ENCODE measurements at regions not wholly inside any gene's neighbourhood (a gene's known extent, or its start where the extent isn't known, plus 50 kb on each side); places are given as distances from the start of the nearest gene placed in this dataset.
"Not testable (repeated sequence)": the region's sequence is repeated elsewhere in the genome, so short reads cannot be mapped to it uniquely, and the experiment has no call there.

DNA sequence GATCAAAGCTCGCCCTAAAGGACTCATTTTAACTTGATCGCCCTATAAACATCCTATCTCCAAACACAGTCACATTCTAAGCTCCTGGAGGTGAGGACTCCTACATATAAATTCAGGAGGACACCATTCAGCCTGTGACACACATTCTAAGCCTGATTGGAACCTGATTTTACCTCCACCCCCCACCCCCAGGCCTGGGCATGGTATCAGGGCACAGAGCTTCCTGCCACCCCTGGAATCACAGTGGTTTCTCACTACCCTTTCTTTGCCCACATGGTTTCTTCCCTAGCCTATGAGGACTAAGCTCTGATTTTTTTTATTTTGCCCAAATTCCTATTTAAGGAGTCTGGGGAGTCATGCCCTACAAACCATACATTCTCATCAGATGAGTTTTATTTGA, 428.1 kb upstream of the ID2 start:
- DNase-seq: no peak

DNA sequence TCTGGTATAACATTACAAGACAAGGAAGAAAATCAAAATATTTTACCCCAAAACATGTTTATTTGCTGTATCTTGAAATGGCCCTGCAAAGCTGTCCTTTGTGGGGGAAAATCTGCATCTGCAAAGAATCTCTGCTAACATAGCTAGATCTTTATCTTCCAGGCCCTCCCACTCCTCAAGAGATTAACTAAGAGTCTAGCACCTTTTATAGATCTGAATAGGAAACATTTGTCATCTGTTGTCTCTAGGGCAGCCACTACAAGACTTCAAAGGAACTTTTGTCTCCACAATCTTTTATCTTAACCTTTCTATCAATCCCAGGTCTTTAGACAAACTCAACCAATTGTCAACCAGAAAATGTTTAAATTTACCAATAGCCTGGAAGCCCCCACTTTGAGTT, 427.6 kb upstream of the ID2 start:
- DNase-seq: not testable (repeated sequence)

DNA sequence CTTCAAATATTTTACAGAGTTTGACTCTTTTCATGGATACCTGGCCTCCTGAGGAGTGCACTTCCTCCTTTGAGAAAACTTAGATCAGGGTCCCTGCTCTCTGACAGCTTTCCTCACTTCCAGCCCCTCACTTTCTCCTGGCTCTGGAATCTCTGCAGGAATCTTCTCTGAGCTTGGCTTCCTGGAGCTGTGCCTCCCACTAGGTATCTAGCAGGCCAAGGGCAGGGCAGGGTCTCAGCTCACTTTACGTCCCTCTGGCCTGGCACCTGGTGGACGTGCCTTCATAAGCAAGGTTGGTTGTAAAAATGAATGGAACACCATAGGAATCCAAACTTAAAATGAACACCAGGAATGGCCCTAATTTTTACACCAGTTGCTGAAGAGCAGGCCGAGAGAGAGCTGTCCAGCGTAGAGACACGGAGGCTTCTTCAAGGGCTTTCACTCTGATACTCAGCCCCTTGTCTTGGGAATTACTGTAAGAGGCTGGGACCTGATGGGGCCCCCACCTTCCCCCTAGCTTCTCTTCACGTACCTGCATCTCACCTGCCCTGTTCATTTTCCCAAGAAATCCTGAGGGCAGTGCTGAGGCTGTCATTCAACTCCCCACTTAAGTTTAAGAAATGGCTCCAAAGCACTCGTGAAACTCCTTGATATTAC, 426.9 kb upstream of the ID2 start:
- DNase-seq: no peak

DNA sequence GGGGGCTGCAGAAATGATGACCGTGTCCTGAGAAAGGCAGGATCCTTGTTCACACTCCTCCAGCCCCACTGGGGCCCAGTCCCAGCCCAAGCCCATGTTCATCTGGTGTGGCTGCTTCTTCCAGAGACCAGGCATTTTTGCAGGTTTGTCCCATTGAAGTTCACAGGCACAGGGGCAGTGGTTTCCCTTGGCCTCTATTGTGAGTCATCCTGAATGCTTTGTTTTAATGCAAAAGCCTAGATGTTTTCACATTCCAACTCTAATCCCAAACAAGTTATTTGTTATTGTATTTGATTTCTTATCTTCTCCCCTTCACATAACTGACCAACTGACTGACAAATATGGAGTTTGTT, 426.4 kb upstream of the ID2 start:
- no peak for DNase-seq

DNA sequence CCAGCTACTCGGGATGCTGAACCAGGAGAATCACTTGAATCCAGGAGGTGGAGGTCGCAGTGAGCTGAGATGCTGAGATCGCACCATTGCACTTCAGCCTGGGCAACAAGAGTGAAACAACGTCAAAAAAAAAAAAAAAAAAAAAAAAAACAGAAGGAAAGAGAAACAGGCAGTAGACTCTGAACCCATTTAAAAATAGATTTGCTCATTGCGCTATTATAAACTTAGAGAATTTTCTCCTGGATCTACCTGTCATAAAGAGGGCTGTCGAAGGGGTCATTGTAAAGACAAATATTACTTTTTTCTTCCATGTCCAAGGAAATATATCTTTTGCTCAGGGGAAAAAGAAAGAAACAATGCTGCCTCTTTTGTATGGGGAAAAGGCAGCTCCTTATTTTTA, 425.0 kb upstream of the ID2 start:
- DNase-seq: no peak

DNA sequence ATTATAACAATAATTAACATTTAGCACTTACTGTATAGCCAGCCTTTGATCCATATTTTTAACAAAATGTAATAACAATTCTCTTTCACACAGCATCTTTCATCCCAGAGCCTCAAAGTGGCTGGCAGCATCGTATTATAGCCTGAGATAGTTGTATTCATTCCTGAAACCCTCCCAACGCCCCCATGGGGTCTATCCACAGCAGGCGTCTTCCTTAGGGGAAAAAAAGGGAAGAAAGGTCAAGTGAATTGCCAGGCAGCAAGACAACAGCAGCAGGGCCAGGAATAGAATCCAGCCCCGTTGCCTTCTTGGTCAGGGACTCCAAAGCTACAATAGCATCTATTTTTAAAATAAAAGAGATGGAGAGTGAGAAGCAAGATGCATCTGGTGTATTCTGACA, 424.4 kb upstream of the ID2 start:
- DNase-seq: no peak

DNA sequence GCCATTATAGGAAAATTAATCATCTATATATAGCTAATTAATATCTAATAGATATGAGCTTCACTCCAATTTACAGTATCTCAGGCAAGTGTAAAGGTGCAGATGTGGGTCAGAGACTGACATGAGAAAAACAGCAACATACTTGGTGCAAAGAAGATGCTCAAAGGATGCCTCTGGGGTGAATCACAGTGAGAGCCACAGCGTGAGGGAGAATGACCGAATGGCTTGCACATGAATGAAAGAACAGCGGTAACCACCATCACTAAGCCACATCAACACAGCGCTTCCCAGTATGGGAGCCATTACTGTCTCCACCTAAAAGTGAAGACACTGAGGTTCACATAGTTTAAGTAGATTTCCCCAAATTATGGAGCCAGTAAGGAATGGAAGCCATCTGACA, 423.4 kb upstream of the ID2 start:
- DNase-seq: no peak

DNA sequence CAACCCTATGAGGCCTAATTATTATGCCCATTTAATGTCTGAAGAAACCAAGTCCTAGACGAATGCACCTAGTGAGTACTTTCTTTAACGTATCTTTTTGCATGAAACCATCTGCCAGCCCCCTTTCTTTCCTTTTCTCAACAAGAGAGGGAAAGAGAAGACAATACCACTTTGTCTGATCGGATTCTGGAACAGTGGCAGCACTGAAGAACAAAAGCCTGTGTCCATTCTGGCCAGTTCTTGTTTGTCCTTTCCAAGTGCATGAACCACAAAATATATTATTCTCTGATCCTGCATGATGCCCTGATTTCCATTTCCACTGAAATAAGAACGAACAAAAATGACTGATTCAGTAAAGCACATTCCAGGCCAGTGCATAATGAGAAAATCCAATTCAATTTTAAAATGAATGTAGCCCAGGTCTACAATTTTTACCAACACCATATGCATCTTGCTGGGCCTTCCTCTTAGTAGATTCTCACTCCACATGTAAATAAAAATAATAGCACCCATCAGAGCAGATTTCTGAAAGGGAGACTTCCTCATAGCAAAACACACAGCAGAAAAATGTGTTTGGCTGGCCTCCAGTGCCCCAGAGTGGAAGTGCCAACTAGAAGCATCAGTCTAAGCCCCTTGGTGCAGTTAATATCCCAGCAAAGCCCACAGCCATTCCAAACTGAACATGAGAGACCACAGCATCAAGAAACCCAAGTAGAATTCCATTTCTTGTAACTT, 422.6 kb upstream of the ID2 start:
- DNase-seq: no peak

DNA sequence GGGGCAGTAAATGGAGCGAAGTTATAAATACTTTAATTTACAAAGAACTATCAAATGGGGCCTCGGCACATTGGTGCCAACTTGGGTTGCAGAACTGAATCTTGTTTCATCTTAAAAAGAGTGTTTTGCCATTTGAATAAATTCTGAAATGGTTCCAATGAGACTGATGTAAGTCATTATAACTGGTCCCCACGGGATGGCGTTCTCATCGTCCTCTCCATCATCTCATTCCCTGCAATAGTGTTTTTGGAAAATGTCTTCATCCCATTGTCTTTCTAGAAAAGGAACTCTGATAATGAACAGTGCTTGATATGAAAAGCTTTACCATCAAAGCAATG, 422.0 kb upstream of the ID2 start:
- no peak for DNase-seq

DNA sequence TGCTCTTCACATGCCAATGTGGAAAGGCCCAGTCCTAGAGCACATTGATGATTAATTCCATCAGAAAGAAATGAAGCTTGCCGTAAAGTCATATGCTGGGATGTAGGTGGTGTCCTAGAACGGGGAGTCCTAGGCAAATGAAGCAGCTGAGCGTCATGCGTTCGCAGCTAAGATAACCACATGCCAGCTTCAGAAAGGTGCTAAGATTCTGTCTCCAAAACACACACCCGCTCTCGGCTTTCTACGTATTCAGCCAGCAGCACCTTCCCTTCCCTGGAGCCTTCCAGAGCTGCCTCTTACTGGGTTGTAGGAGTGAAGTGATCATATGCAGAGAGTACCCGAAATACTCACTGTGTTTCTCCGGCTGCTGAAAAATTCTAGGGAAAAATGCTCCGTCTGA, 421.6 kb upstream of the ID2 start:
- DNase-seq: no peak

DNA sequence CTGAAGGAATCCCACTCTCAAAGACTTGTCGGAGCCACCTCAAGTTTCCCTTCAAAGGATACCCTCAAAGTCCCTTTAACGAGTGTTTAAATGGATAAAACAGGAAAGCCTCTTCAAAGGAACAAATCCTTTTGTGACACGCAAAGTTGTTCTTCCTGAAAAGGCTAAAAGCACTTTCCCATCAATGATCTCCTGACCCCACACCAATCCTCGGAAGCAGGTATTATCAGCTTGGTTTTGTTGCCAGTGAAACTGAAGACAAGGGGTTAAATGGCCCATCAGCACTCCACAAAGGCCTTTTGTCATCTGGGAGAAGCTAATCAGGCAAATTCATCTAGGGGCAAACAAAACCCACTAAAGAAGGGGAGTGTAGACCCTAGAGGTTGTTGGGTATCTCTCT, 418.0 kb upstream of the ID2 start:
- no peak for DNase-seq

DNA sequence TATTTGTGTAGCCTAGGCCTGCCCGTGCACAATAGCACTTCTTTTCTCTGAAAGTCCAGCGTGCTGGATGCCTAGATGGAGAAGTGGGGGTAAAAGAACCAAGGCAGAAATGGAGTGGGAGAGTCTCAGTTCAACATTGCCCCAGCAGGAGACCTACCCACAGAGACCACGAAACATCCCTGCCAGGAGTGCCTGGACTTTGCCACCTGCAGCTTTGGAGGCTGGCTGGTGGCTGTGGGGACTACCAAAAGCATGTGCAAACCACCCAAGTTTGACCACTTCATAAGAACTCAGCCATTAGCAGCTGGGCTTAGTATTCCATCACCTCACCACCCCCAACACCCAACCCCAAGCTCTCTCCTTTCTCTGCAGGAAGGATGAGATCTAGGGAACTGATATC, 416.9 kb upstream of the ID2 start:
- DNase-seq: no peak

DNA sequence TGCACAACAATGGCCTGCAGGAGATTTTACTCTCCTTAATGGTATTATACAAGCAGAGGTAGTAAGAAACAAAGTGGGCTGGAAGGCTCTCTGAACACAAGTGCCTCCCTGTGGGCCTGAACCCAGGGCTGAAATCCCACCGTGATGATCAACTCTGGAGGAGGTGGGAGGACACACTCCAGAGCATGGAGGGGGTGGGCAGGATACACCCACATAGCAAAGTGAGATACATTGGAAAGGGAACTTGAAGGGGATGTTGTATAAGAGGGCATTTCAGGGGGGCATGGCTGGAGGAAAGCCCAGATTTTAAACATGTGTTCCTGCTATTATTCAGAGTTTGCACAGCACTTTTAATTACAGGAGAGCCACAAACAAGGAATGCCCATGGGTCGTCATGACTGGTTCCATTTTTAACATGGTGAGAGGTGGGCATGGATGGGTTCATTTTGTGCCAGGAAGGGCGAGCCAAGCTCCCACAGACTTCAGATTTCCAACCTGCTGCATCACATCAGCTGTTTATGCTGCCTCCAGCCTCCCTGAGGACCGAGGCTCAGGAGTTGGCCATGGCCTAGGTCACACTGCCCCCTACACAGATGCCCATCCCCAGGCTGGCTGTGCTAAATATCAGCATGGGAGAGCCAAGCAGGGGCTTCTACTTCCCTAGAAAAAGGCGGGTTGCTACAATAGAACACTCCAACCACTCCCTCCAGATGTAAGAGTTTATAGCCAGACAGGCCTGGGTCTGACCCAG, 416.2 kb upstream of the ID2 start:
- no peak for DNase-seq

DNA sequence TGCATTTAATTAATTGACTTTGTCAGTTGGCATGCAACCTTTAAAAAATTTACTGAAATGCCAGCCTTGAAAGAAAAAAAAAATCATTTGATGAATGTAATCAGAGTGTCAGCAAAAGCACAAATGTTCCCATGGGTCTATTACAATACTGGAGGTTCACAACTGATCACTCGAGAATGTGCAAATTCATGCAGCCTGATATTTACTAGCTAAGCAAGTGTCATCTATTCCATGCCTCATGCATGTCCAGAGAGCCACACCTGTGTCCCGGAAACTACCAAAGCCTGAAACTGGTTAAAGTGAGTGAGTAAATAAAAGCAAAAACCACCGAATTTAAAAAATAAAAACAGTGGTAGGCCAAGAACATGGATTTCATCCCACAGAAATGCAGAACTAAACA, 415.3 kb upstream of the ID2 start:
- DNase-seq: no peak

DNA sequence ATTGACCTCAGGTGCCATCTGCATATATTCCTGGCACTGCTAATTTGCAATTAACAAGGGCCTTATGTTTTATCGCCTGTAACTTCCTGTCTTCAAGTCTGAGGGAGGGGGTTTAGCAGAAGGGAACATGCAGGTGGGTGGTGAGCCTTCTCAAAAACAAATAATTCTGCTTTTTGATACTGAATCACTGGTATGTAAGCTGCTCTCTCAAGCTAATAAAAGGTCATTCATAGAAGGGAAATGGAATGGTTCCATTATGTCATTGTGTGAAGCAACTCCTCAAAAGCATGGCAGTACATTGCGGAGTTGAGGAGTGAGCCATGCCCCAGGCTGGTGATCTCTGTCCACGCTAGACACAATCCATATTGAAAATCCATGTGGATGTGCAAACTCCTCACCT, 414.8 kb upstream of the ID2 start:
- DNase-seq: no peak

DNA sequence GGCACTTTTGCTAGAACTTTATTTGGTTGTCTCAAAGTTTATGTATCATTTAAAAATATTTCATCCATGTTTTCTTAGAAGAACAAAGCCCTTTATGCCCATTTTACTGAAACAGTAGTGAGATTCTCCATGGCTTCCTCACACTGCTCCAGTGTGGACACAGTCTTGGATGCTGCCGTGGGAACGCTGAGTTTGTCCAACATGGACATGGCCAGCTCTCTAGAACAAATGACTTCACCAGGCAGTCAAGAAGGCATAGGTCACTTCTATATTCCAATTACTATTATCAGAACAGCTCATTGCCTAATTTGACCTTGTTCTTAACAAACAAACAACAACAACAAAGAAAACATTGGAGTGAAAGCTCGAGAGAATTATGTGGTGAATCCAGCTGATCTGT, 414.1 kb upstream of the ID2 start:
- DNase-seq: no peak

DNA sequence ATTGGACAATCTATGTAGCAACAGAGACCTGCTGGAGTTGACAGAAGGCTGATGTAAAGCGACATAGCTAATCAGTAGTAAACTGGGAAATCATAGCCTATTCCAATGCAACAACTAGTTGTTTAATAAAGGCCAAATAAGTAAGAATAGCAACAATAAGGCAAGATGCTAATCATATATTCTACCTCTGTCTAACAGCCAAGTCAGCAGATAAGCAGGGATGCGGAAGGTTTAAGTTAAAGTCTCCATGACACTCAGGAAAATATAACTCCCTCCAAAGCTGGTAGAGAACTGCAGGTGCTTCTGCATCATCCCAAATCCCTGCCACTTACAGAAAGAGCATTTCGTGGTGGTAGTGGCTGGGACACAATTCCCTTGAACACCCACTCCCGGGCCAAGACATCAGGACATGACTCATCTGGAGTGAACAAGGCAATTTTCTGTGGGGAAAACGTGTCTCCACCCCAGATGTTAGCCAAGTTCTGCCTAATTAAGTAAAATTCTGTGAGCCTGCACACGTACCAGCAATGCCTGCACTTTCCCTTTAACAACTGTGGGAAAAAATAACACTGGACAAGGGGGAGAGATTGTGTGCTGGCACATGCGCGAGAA, 413.6 kb upstream of the ID2 start:
- DNase-seq: no peak

DNA sequence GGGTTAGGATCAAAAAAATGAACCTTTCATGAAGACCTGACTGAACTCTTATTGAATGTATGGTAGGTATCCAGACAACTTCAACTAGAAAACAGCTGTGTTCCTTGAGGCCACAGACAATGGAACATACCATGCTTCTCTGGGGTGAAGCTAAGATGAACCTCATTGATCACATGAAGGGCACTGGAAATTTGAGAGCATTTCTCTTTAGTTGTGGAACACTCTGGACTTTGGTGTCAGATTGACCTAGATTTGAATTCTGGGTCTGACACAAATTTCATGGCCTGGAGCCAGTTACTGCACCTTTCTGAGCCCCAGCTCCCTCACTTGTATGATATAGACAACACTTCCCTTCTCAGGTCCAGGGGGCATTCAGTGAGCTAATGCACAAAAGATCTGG, 411.2 kb upstream of the ID2 start:
- no peak for DNase-seq

DNA sequence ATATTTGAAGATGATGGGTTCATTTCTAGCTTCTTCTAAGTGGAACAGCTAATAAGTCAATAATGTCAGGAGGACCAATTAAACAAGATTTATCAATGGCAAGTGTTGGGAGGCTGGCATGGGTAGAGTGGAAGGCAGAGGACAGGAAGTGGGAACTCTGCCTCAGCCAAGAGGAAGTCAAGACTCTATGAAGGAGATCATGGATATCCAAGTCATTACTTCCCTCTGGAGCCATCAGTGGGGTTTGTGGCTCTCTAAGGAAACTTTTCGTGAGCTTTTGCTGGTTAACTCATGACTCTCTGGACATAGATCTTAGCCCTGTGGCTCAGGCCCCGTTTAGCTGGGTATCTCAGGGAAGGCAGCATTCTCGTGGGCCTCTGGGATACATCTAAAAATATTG, 410.4 kb upstream of the ID2 start:
- no peak for DNase-seq

DNA sequence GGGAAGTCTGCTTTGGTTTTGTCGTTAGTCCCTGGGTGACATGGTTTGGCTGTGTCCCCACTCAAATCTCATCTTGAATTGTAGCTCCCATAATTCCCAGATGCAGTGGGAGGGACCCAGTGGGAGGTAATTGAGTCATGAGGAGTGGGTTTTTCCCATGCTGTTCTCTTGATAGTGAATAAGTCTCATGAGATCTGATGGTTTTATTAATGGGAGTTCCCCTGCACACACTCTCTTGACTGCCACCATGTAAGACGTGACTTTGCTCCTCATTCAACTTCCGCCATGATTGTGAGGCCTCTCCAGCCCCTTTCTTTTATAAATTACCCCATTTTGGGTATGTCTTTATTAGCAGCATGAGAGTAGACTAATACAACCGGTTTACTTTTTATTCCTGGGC, 405.8 kb upstream of the ID2 start:
- no peak for DNase-seq

DNA sequence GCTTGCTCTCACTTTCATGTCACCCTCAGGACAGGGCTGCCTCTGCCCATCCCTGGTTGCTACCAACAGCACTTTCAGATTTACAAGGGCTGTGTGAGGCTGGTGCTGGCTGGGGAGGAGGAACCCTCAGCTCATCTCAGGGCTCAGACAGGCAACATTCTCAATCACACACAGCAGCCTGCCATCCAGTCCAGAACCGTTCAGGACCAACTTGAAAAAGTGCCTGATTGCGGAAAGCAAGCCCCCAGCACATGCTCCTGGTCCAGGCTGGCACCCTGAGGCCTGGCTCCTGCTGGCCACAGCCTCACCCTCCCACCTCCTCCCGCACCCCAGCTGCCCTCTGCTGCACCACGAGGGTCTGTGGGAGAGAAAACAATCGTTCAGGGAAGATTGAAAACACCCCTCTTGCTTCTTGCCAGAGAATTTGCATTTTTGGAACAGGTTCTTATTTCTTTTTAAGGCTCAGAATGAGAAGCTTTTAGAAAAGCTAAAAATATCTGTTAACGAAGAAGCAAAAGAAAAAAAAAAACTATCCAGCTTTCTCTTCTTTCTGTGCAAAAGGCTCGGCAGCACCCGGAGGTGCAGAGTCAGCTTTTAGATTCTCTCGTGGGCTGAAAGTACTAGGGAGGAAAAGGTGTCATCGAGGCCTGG, 403.8 kb upstream of the ID2 start:
- DNase-seq: no peak

DNA sequence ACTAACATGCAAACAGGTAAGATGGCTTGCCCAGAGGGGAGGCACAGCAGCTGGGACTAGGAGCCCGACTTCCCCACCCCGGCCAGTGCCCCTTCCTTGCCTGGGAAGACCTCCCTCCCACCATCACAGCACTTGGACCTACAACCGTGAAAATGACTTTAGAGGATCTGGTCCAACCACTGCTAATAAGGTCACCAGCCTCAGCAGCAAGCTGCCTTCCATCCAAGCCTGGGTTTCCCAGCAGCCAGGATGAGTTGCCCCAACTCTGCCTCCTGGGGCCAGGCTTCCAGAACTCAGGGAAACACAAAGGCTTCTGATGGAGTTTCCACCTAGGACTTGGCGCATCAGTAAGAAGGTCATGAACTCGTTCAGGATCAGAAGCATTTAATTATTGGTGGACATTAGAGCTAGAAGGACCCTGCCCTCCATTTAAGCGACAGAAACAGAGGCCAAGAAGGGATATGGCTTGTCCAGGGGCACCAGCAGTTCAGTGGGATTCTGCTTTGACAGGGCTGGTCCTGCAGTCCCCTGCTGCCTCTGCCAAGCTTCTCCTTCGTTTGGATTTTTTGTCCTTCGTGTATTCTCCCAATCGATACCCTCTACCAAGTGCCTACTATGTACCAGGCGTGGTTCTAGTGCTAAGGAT, 403.0 kb upstream of the ID2 start:
- no peak for DNase-seq

DNA sequence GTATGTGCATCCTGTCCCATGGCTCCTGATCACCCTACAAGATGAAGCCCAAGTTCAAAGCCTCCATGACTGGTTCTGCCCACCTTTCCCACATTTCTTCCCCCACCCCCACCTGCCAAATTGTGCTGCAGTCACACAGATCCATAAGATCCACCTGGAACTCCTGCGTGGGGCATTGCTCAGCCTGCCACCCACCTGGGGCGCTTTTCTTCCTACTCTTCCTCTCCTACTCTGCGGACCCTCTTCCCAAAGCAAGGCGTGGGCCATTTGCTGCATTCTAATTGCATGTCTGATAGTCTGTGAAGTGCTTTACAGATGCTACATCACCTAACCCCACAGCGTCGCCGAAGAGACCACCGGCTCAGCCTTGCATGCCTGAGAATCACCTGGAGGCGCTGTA, 402.4 kb upstream of the ID2 start:
- no peak for DNase-seq
